ENCODE measurements at regions not wholly inside any gene's neighbourhood (a gene's known extent, or its start where the extent isn't known, plus 50 kb on each side); places are given as distances from the start of the nearest gene placed in this dataset.

- intact Hi-C loops (cut with DNase I) = no loop called here
- 83 to 89% (median 85%) methylated on average over 24 of the region's 24 CpGs for WGBS, 3 donors
- Histone ChIP-seq H3K4me3 (no peak overlapping the region), H3K27me3 (no peaks in the 10 kb centered on the region), H3K9me3 (no peaks in the 10 kb centered on the region), H3K27ac (no peak overlapping the region), H3K36me3 (no peaks in the 10 kb centered on the region), H3K4me1 (ENCODE audit: insufficient read depth) (no peaks in the 10 kb centered on the region)
- DNase-seq = no peak
- no peak for TF ChIP-seq EP300 (IDR thresholded peaks at IDR 0.05)
- TF ChIP-seq POLR2A (IDR thresholded peaks at IDR 0.05) = no peak
- TF ChIP-seq CTCF (IDR thresholded peaks at IDR 0.05) = no peak
Measured at GRCh38 chr5:1728846-1729245, 70.8 kb downstream of the MRPL36 start.

- Histone ChIP-seq H3K9me3 (no peaks in the 10 kb centered on the region), H3K27ac (no peak overlapping the region), H3K27me3 (no peaks in the 10 kb centered on the region), H3K4me1 (ENCODE audit: insufficient read depth) (no peaks in the 10 kb centered on the region), H3K36me3 (no peaks in the 10 kb centered on the region), H3K4me3 (no peak overlapping the region)
- intact Hi-C loops (cut with DNase I) = no loop called here
- no peak for TF ChIP-seq POLR2A (IDR thresholded peaks at IDR 0.05)
- DNase-seq = peak in 1 of 5 donors; percentile 11
- WGBS, 3 donors = 85 to 90% (median 88%) methylated on average over 19 of the region's 19 CpGs
Measured at GRCh38 chr5:1727571-1727970, 72.1 kb downstream of the MRPL36 start.

GRCh38 chr5:1726956-1727355, 72.7 kb downstream of the MRPL36 start:
- H3K9me3 ChIP-seq = no peaks in the 10 kb centered on the region
- DNase-seq = no peak
- H3K27ac ChIP-seq = no peak overlapping the region
- no peaks in the 10 kb centered on the region for H3K4me1 ChIP-seq (ENCODE audit: insufficient read depth)
- no peak for TF ChIP-seq CTCF (IDR thresholded peaks at IDR 0.05)
- TF ChIP-seq POLR2A (IDR thresholded peaks at IDR 0.05) = no peak
- no peak for TF ChIP-seq EP300 (IDR thresholded peaks at IDR 0.05)
- WGBS, 3 donors = 94 to 95% (median 95%) methylated on average over 11 of the region's 11 CpGs
- H3K27me3 ChIP-seq = no peaks in the 10 kb centered on the region
- H3K36me3 ChIP-seq = no peaks in the 10 kb centered on the region
- intact Hi-C loops (cut with DNase I) = no loop called here
- no peak overlapping the region for H3K4me3 ChIP-seq

GRCh38 chr5:1726469-1726865, 73.2 kb downstream of the MRPL36 start:
- no peak for TF ChIP-seq EP300 (IDR thresholded peaks at IDR 0.05)
- TF ChIP-seq CTCF (IDR thresholded peaks at IDR 0.05) = no peak
- no peak for TF ChIP-seq POLR2A (IDR thresholded peaks at IDR 0.05)
- intact Hi-C loops (cut with DNase I) = no loop called here
- no peak overlapping the region for H3K27ac ChIP-seq
- no peaks in the 10 kb centered on the region for H3K4me1 ChIP-seq (ENCODE audit: insufficient read depth)
- no peaks in the 10 kb centered on the region for H3K36me3 ChIP-seq
- H3K9me3 ChIP-seq = no peaks in the 10 kb centered on the region
- no peak for DNase-seq
- WGBS, 3 donors = 86 to 91% (median 89%) methylated on average over 11 of the region's 11 CpGs
- H3K4me3 ChIP-seq = no peak overlapping the region
- H3K27me3 ChIP-seq = no peaks in the 10 kb centered on the region

GRCh38 chr5:1725641-1726468, 73.8 kb downstream of the MRPL36 start:
- peak in 1 of 5 donors; percentile 14 for DNase-seq
- H3K27me3 ChIP-seq = no peaks in the 10 kb centered on the region

More at GRCh38 chr5:1725641-1726468, 73.8 kb downstream of the MRPL36 start:
- 35 to 52% (median 51%) methylated on average over 41 of the region's 41 CpGs for WGBS, 3 donors
- H3K36me3 ChIP-seq = no peaks in the 10 kb centered on the region
- no peaks in the 10 kb centered on the region for H3K9me3 ChIP-seq
- no peaks in the 10 kb centered on the region for H3K4me1 ChIP-seq (ENCODE audit: insufficient read depth)
- H3K27ac ChIP-seq = no peak overlapping the region
- intact Hi-C loops (cut with DNase I) = no loop called here
- no peak overlapping the region for H3K4me3 ChIP-seq
- TF ChIP-seq CTCF (IDR thresholded peaks at IDR 0.05) (no peak), EP300 (IDR thresholded peaks at IDR 0.05) (no peak), POLR2A (IDR thresholded peaks at IDR 0.05) (no peak)
